ENCODE measurements at regions not wholly inside any gene's neighbourhood (a gene's known extent, or its start where the extent isn't known, plus 50 kb on each side); places are given as distances from the start of the nearest gene placed in this dataset.

DNA sequence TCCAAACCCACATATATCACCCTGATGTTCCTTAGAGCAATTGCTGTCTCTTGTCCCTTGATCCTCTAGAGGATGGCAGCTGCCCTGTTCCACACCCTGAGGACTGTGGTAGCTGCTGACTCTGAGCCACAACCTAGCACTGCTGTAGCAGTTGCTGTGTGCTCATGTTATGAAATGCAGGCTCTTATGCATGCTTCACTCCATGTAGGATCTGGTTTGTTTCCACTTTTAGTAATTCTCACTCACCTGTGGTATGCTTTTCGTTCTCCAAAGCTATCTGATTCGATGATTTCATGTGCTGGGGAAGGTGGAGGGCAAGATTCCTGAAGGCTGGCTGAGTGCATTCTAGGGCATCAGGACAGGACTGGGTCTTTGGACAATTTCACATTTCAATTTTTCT lies 649.0 kb upstream of the RAB6C start:
- POLR2A ChIA-PET: no interaction called here
- DNase-seq (ENCODE audit: low read depth, low spot score): no peak
- no peak for FAIRE-seq
- Histone ChIP-seq H3K27me3 (ENCODE audit: control insufficient read depth in 2 of 2, insufficient read depth in 2 of 2, low read length in 2 of 2) (no peaks in the 10 kb centered on the region), H4K20me1 (replicated peaks; ENCODE audit: control insufficient read depth, extremely low read depth, insufficient read depth, low read length) (no peaks in the 10 kb centered on the region), H3K4me3 (replicated peaks in 1 of 3; ENCODE audit: insufficient read depth in 1 of 3, low read depth in 1 of 3, low read length in 3 of 3) (no peak overlapping the region), H3K4me2 (ENCODE audit: insufficient read depth, low read length) (no peak overlapping the region), H3K27ac (ENCODE audit: insufficient read depth, low read depth, low read length) (no peak overlapping the region), H3K9me1 (replicated peaks; ENCODE audit: control insufficient read depth, extremely low read depth, insufficient read depth, low read length) (no peaks in the 10 kb centered on the region), H2AFZ (ENCODE audit: low read depth, low read length) (no peak overlapping the region), H3K79me2 (ENCODE audit: control insufficient read depth, insufficient read depth, low read length) (no peaks in the 10 kb centered on the region), H3K9ac (replicated peaks; ENCODE audit: extremely low read depth, insufficient read depth, low read length) (no peak overlapping the region), H3K9me3 (replicated peaks; ENCODE audit: control insufficient read depth, insufficient read depth, low read length) (peaks cover 12% of the 10 kb centered on the region), H3K4me1 (ENCODE audit: control insufficient read depth, extremely low read depth, insufficient read depth, low read length) (no peaks in the 10 kb centered on the region), H3K36me3 (ENCODE audit: control insufficient read depth in 2 of 2, extremely low read depth in 1 of 2, insufficient read depth in 2 of 2, low read length in 2 of 2) (no peaks in the 10 kb centered on the region)
- intact Hi-C loops (cut with micrococcal nuclease): no loop called here
- dilution Hi-C loops (cut with MboI; ENCODE audit: extremely low pct_ligation_motif_present, low sequenced_read_pairs): no loop called here
- BruUV-seq (replicated peaks): no TSS peak
- CTCF ChIA-PET: no interaction called here
- TF ChIP-seq MYC (IDR thresholded peaks at IDR 0.05; ENCODE audit: low read depth, low read length) (no peak), JUN (IDR thresholded peaks at IDR 0.05; ENCODE audit: borderline replicate concordance, insufficient read depth, insufficient read length, low read depth) (no peak), FOS (IDR thresholded peaks at IDR 0.05; ENCODE audit: borderline replicate concordance, insufficient read depth, low read length) (no peak), EZH2 (IDR thresholded peaks at IDR 0.05; ENCODE audit: borderline replicate concordance, low read depth, low read length, severe bottlenecking) (no peak), GATA2 (IDR thresholded peaks at IDR 0.05; ENCODE audit: insufficient read depth, insufficient read length, low read depth, low read length) (no peak), CTCF (IDR thresholded peaks at IDR 0.05; ENCODE audit: extremely low read depth in 1 of 2, insufficient read depth in 1 of 2, low read depth in 1 of 2, low read length in 2 of 2) (no peak), MAX (IDR thresholded peaks at IDR 0.05; ENCODE audit: insufficient read depth, insufficient read length) (no peak), POLR2AphosphoS5 (IDR thresholded peaks at IDR 0.05; ENCODE audit: insufficient read depth, low read depth, low read length) (no peak), POLR2A (IDR thresholded peaks at IDR 0.05; ENCODE audit: low read depth, low read length) (no peak)
